IMR-90 (cell line): ENCODE measurements at regions not wholly inside any gene's neighbourhood (a gene's known extent, or its start where the extent isn't known, plus 50 kb on each side); places are given as distances from the start of the nearest gene placed in this dataset.

Experiments
- ATAC-seq: fragments of 200-7000 bp; cut with Tn5 transposase; 2 replicates; pipeline ENCODE4 v1.9.1; 2020; ENCODE audit warnings: low read depth, mild to moderate bottlenecking, moderate library complexity
- BruUV-seq: library from RNA; stranded (reverse); fragments of 400-500 nt; replicated peaks from 2 replicates; lab custom pipeline; 2021; lab: Mats Ljungman, UMichigan
- CTCF ChIA-PET: fragments of 300-600 bp; formaldehyde crosslinking; extraction: SDS; loops from one replicate; lab custom pipeline; 2021; ENCODE audit warnings: antibody characterized with exemption; lab: Yijun Ruan, JAX
- POLR2A ChIA-PET: fragments of 300-600 bp; sonication (Branson Sonifier 250); formaldehyde crosslinking; loops from one replicate; lab custom pipeline; 2022; ENCODE audit warnings: antibody characterized with exemption; ENCODE audit not compliant: unreplicated experiment; lab: Charles Lee
- DNase-seq: peaks from one replicate; pipeline ENCODE4 v3.0.0; 2013
- H2AFZ ChIP-seq: replicated peaks from 2 replicates; pipeline ENCODE3; 2013; ENCODE audit warnings: low read length, mild to moderate bottlenecking; ENCODE audit not compliant: poor library complexity
- H2AK5ac ChIP-seq: 2 replicates; pipeline ENCODE4 v1.6.1; 2013; ENCODE audit warnings: low read depth, low read length, inconsistent platforms
- H2AK9ac ChIP-seq: replicated peaks from 2 replicates; pipeline ENCODE3; 2013; ENCODE audit warnings: mild to moderate bottlenecking, low read depth, low read length, moderate library complexity; ENCODE audit not compliant: poor library complexity
- H2BK120ac ChIP-seq: 2 replicates; pipeline ENCODE4 v1.6.1; 2013; ENCODE audit warnings: low read depth, low read length, inconsistent platforms
- H2BK15ac ChIP-seq: 3 replicates; pipeline ENCODE4 v1.6.1; 2013; ENCODE audit warnings: low read depth, low read length, inconsistent platforms
- H2BK20ac ChIP-seq: 2 replicates; pipeline ENCODE4 v1.6.1; 2013; ENCODE audit warnings: low read depth, mild to moderate bottlenecking, inconsistent platforms, low read length, moderate library complexity
- H2BK5ac ChIP-seq: 2 replicates; pipeline ENCODE4 v1.6.1; 2013; ENCODE audit warnings: mild to moderate bottlenecking, low read depth, low read length, inconsistent platforms; ENCODE audit not compliant: poor library complexity, severe bottlenecking
- H3K14ac ChIP-seq: replicated peaks from 2 replicates; pipeline ENCODE4 v1.6.1; 2013; ENCODE audit warnings: low read depth, low read length, inconsistent platforms
- H3K18ac ChIP-seq: 2 replicates; pipeline ENCODE4 v1.6.1; 2013; ENCODE audit warnings: low read depth, low read length, control low read depth
- H3K23ac ChIP-seq: 2 replicates; pipeline ENCODE4 v1.6.1; 2013; ENCODE audit warnings: low read depth, low read length, inconsistent platforms
- H3K27ac ChIP-seq: 2 replicates; pipeline ENCODE4 v1.5.1; 2013; ENCODE audit warnings: mild to moderate bottlenecking, control low read depth, low read length; ENCODE audit not compliant: insufficient read depth
- H3K27me3 ChIP-seq: 2 replicates; pipeline ENCODE4 v1.6.1; 2013; ENCODE audit warnings: low read length; ENCODE audit not compliant: control insufficient read depth, insufficient read depth
- H3K36me3 ChIP-seq: 2 replicates; pipeline ENCODE4 v1.6.1; 2013; ENCODE audit warnings: low read length, mixed read lengths; ENCODE audit not compliant: control insufficient read depth, insufficient read depth
- H3K4ac ChIP-seq: 2 replicates; pipeline ENCODE4 v1.6.1; 2013; ENCODE audit warnings: low read depth, low read length, inconsistent platforms
- H3K4me1 ChIP-seq: 2 replicates; pipeline ENCODE4 v1.6.1; 2013; ENCODE audit warnings: low read length, mixed read lengths; ENCODE audit not compliant: control insufficient read depth, insufficient read depth
- H3K4me2 ChIP-seq: 2 replicates; pipeline ENCODE4 v1.6.1; 2013; ENCODE audit warnings: low read depth, mild to moderate bottlenecking, control low read depth, low read length, moderate library complexity
- H3K4me3 ChIP-seq: 2 replicates; pipeline ENCODE4 v1.5.1; 2013; ENCODE audit warnings: low read depth, mild to moderate bottlenecking, control low read depth, low read length, moderate library complexity; ENCODE audit not compliant: insufficient read depth
- H3K56ac ChIP-seq: 2 replicates; pipeline ENCODE4 v1.6.1; 2013; ENCODE audit warnings: low read length, inconsistent platforms; ENCODE audit not compliant: insufficient read depth; ENCODE audit errors: extremely low read depth
- H3K79me1 ChIP-seq, 2 experiments: 2 replicates each; pipeline ENCODE4 v1.6.1; 2013; ENCODE audit warnings: low read length in 2 of 2, inconsistent platforms in 1 of 2, low read depth in 1 of 2
- H3K9ac ChIP-seq: 2 replicates; pipeline ENCODE4 v1.6.1; 2013; ENCODE audit warnings: low read depth, low read length, control low read depth
- H3K9me1 ChIP-seq: 2 replicates; pipeline ENCODE4 v1.6.1; 2013; ENCODE audit warnings: low read length, inconsistent platforms; ENCODE audit not compliant: insufficient read depth
- H3K9me3 ChIP-seq: 2 replicates; pipeline ENCODE4 v1.6.1; 2013; ENCODE audit warnings: low read length; ENCODE audit not compliant: control insufficient read depth, insufficient read depth
- H4K20me1 ChIP-seq: 2 replicates; pipeline ENCODE4 v1.6.1; 2013; ENCODE audit warnings: low read length, inconsistent platforms; ENCODE audit not compliant: insufficient read depth
- H4K5ac ChIP-seq: 2 replicates; pipeline ENCODE4 v1.6.1; 2013; ENCODE audit warnings: mild to moderate bottlenecking, low read depth, low read length, control low read depth
- H4K8ac ChIP-seq, 2 experiments: 2 replicates each; pipeline ENCODE4 v1.6.1; 2013; ENCODE audit warnings: low read depth in 2 of 2, low read length in 2 of 2, control low read depth in 1 of 2, inconsistent platforms in 1 of 2
- H4K91ac ChIP-seq: 2 replicates; pipeline ENCODE4 v1.6.1; 2013; ENCODE audit warnings: low read depth, low read length, inconsistent platforms; ENCODE audit not compliant: insufficient read depth
- BHLHE40 ChIP-seq: fragments of 150-350 bp; IDR thresholded peaks from 2 replicates; pipeline ENCODE4 v1.6.1; 2016; ENCODE audit warnings: mild to moderate bottlenecking, low read depth, low read length
- CEBPB ChIP-seq: IDR thresholded peaks from 2 replicates; pipeline ENCODE4 v1.6.1; 2012; ENCODE audit warnings: low read depth, low read length, improper control_type of control experiment
- CHD1 ChIP-seq: IDR thresholded peaks from 2 replicates; pipeline ENCODE4 v1.6.1; 2012; ENCODE audit warnings: low read depth, low read length, improper control_type of control experiment
- CTCF ChIP-seq: conservative IDR thresholded peaks from 2 replicates; pipeline ENCODE4 v1.5.1; 2012; ENCODE audit warnings: mild to moderate bottlenecking, low read depth, low read length, improper control_type of control experiment
- ELK1 ChIP-seq: fragments of 150-350 bp; IDR thresholded peaks from 2 replicates; pipeline ENCODE4 v1.6.1; 2016; ENCODE audit warnings: low read depth, mild to moderate bottlenecking, low read length, moderate library complexity, borderline replicate concordance
- FOS ChIP-seq: fragments of 150-350 bp; IDR thresholded peaks from 2 replicates; pipeline ENCODE4 v1.6.1; 2016; ENCODE audit warnings: low read depth, low read length
- MAFK ChIP-seq: IDR thresholded peaks from 2 replicates; pipeline ENCODE4 v1.6.1; 2012; ENCODE audit warnings: low read depth, low read length, improper control_type of control experiment
- MAZ ChIP-seq: IDR thresholded peaks from 2 replicates; pipeline ENCODE4 v1.6.1; 2012; ENCODE audit warnings: low read depth, mild to moderate bottlenecking, low read length, improper control_type of control experiment, moderate library complexity, borderline replicate concordance
- MXI1 ChIP-seq: IDR thresholded peaks from 2 replicates; pipeline ENCODE4 v1.6.1; 2012; ENCODE audit warnings: low read depth, mild to moderate bottlenecking, low read length, moderate library complexity, borderline replicate concordance
- NFE2L2 ChIP-seq: fragments of 150-350 bp; IDR thresholded peaks from 2 replicates; pipeline ENCODE4 v1.6.1; 2016; ENCODE audit warnings: low read depth, mild to moderate bottlenecking, low read length
- POLR2A ChIP-seq: IDR thresholded peaks from 2 replicates; pipeline ENCODE4 v1.6.1; 2012; ENCODE audit warnings: mild to moderate bottlenecking, low read depth, low read length
- RAD21 ChIP-seq: IDR thresholded peaks from 2 replicates; pipeline ENCODE4 v1.6.1; 2012; ENCODE audit warnings: low read length, improper control_type of control experiment
- RCOR1 ChIP-seq: IDR thresholded peaks from 2 replicates; pipeline ENCODE4 v1.6.1; 2012; ENCODE audit warnings: mild to moderate bottlenecking, low read length, improper control_type of control experiment; ENCODE audit not compliant: insufficient replicate concordance
- RFX5 ChIP-seq: IDR thresholded peaks from 2 replicates; pipeline ENCODE4 v1.8.0; 2012; ENCODE audit warnings: low read depth, mild to moderate bottlenecking, low read length, moderate library complexity
- SMC3 ChIP-seq: fragments of 150-350 bp; IDR thresholded peaks from 2 replicates; pipeline ENCODE4 v1.6.1; 2016; ENCODE audit warnings: low read depth, mild to moderate bottlenecking, antibody characterized with exemption, low read length, moderate library complexity
- USF2 ChIP-seq: fragments of 150-350 bp; IDR thresholded peaks from 2 replicates; pipeline ENCODE4 v1.6.1; 2017; ENCODE audit warnings: mild to moderate bottlenecking, antibody characterized with exemption, low read length, low read depth
- WGBS, 2 experiments: methylation state at CpG; one replicate each; pipeline versions ENCODE4 v1.1.5 to v1.1.7; 2013; ENCODE audit warnings: missing lambda C conversion rate in 2 of 2; ENCODE audit not compliant: insufficient read length in 1 of 2; ENCODE audit errors: extremely low coverage in 2 of 2; 5-methylcytosine and 5-hydroxymethylcytosine counted together
- dilution Hi-C: fragments of 300-500 bp; cut with HindIII; formaldehyde crosslinking; loops from one replicate; pipeline ENCODE4 v1.14.3; 2018; ENCODE audit warnings: low sequenced_read_pairs; ENCODE audit not compliant: unreplicated experiment
- in situ Hi-C: fragments of 300-500 bp; cut with MboI; formaldehyde crosslinking; loops from 3 replicates; pipeline ENCODE4 v1.14.3; 2019; ENCODE audit warnings: low sequenced_read_pairs, inconsistent platforms, mixed read lengths
- intact Hi-C: fragments of 100-400 bp; cut with micrococcal nuclease; formaldehyde crosslinking; loops from 2 replicates; pipeline ENCODE4 v1.10.0; 2022

GRCh38 chr1:98058676-98059075, 137.8 kb upstream of the DPYD start:
- Histone ChIP-seq H2AFZ (no peak overlapping the region), H4K20me1 (no peaks in the 10 kb centered on the region), H3K27me3 (no peaks in the 10 kb centered on the region), H2BK120ac (no peak overlapping the region), H3K79me1 (0 out of 4 replicates have a peak, but pooled peaks cover 0 to 1% of the 10 kb centered on the region in 2 experiments), H3K23ac (no peak overlapping the region), H2AK5ac (no peak overlapping the region), H2BK15ac (no peak overlapping the region), H3K36me3 (no peaks in the 10 kb centered on the region), H3K4me3 (no peak overlapping the region), H2AK9ac (no peak overlapping the region), H3K14ac (no peak overlapping the region), H3K27ac (no peak overlapping the region), H4K91ac (no peak overlapping the region), H3K4ac (no peak overlapping the region), H3K4me2 (no peak overlapping the region), H2BK5ac (no peak overlapping the region), H4K8ac (no peak overlapping the region), H3K4me1 (peaks cover under 1% of the 10 kb centered on the region; the same call in 1 of the 2 replicates), H3K56ac (no peak overlapping the region), H2BK20ac (no peak overlapping the region), H3K9me1 (no peaks in the 10 kb centered on the region), H3K9me3 (no peaks in the 10 kb centered on the region), H3K18ac (no peak overlapping the region), H3K9ac (no peak overlapping the region), H4K5ac (no peak overlapping the region)
- intact Hi-C loops (loop anchor here (5.0 kb wide), 1 partner anchor 394 kb away; no protein-coding TSS in a partner anchor), in situ Hi-C loops (loop anchor here (10.0 kb wide), 1 partner anchor 1094 kb away; no protein-coding TSS in a partner anchor), dilution Hi-C loops (no loop called here)
- ATAC-seq (no peak), DNase-seq (no peak)
- POLR2A ChIA-PET: interaction anchor here (0.6 kb wide), 1 partner anchor 24 kb away, joined by 3 read pairs; no protein-coding TSS in a partner anchor
- BruUV-seq: no TSS peak
- CTCF ChIA-PET: interaction anchor here (1.1 kb wide), 1 partner anchor 410 kb away, joined by 4 read pairs; no protein-coding TSS in a partner anchor
- WGBS, 2 experiments: no CpG with 5 or more reads among the region's 2 CpGs
- no peak for TF ChIP-seq CTCF
- no peak for TF ChIP-seq MXI1
- no peak for TF ChIP-seq RFX5
- no peak for TF ChIP-seq NFE2L2
- TF ChIP-seq POLR2A: no peak
- no peak for TF ChIP-seq USF2
- TF ChIP-seq FOS: no peak
- no peak for TF ChIP-seq BHLHE40
- no peak for TF ChIP-seq MAFK
- no peak for TF ChIP-seq RAD21
- no peak for TF ChIP-seq CEBPB
- no peak for TF ChIP-seq MAZ
- TF ChIP-seq CHD1: no peak
- TF ChIP-seq SMC3: no peak
- TF ChIP-seq ELK1: no peak
- no peak for TF ChIP-seq RCOR1
